ENCODE measurements at regions not wholly inside any gene's neighbourhood (a gene's known extent, or its start where the extent isn't known, plus 50 kb on each side); places are given as distances from the start of the nearest gene placed in this dataset.
"Not testable (repeated sequence)": the region's sequence is repeated elsewhere in the genome, so short reads cannot be mapped to it uniquely, and the experiment has no call there.

DNA sequence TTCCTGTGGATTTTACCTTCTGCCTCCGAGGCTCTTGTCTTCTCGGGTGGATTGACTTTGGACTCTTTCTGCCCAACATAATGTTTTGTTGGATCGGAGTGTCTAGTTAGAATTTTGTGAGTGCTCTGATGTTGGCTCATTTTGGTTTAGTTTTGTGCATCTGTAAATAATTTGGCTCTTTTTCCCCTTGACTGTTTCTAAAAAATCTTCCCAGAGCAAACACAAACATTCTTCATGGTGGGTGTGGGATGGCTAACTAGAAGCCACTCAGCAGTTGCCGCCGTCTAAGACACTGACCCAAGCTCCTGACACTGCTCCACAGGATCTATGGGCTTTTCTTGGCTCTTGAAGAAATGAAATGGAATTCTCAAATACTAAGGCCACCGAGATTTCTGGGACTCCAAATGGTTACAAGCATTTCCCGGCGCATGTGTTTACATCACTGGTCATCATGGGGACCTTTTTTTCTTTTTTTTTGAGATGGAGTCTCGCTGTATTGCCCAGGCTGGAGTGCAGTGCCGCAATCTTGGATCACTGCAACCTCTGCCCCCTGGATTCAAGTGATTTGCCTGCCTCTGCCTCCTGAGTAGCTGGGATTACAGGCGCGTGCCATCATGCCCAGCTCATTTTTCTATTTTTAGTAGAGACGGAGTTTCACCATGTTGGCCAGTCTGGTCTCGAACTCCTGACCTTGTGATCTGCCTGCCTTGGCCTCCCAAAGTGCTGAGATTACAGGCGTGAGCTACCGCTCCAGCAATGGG is 92.0 kb upstream of the FRMD1 start:
- Mint-ChIP-seq H3K27ac (ENCODE audit: unreplicated experiment) (no peak overlapping the region), H3K36me3 (ENCODE audit: unreplicated experiment) (no peaks in the 10 kb centered on the region), H3K27me3 (ENCODE audit: unreplicated experiment) (peaks cover 2% of the 10 kb centered on the region), H3K4me3 (ENCODE audit: unreplicated experiment) (no peak overlapping the region), H3K9me3 (ENCODE audit: unreplicated experiment) (no peaks in the 10 kb centered on the region), H3K4me1 (ENCODE audit: unreplicated experiment) (peaks cover 8% of the 10 kb centered on the region)
- DNase-seq (ENCODE audit: extremely low spot score, unreplicated experiment): no peak
- TF ChIP-seq, protein P1, sequence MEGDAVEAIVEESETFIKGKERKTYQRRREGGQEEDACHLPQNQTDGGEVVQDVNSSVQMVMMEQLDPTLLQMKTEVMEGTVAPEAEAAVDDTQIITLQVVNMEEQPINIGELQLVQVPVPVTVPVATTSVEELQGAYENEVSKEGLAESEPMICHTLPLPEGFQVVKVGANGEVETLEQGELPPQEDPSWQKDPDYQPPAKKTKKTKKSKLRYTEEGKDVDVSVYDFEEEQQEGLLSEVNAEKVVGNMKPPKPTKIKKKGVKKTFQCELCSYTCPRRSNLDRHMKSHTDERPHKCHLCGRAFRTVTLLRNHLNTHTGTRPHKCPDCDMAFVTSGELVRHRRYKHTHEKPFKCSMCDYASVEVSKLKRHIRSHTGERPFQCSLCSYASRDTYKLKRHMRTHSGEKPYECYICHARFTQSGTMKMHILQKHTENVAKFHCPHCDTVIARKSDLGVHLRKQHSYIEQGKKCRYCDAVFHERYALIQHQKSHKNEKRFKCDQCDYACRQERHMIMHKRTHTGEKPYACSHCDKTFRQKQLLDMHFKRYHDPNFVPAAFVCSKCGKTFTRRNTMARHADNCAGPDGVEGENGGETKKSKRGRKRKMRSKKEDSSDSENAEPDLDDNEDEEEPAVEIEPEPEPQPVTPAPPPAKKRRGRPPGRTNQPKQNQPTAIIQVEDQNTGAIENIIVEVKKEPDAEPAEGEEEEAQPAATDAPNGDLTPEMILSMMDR (IDR thresholded peaks at IDR 0.05): no peak

DNA sequence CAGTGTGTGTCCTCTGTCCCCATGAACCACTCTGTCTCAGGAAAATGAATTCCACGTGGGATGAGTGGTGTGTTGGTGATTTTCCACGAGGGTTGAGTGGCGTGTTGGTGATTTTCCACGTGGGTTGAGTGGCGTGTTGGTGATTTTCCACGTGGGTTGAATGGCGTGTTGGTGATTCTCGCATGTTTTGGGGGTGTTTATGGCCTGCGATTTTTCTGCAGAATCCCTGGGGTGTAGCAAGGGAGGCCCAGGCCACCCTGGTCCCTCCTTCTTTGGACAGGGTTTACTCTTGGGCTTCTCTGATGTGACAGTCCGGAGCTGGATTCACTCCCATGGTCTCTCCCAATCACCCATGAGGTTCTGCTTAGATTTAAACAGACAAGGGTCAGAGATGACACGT is 90.6 kb upstream of the FRMD1 start:
- no peaks in the 10 kb centered on the region for H3K9me3 Mint-ChIP-seq (ENCODE audit: unreplicated experiment)
- H3K27me3 Mint-ChIP-seq (ENCODE audit: unreplicated experiment): peaks cover under 1% of the 10 kb centered on the region
- no peak overlapping the region for H3K4me3 Mint-ChIP-seq (ENCODE audit: unreplicated experiment)
- peaks cover 2% of the 10 kb centered on the region for H3K36me3 Mint-ChIP-seq (ENCODE audit: unreplicated experiment)
- TF ChIP-seq, protein P1 (IDR thresholded peaks at IDR 0.05): no peak
- H3K27ac Mint-ChIP-seq (ENCODE audit: unreplicated experiment): no peak overlapping the region
- peak; percentile 19 for DNase-seq (ENCODE audit: extremely low spot score, unreplicated experiment)
- H3K4me1 Mint-ChIP-seq (ENCODE audit: unreplicated experiment): peaks cover 14% of the 10 kb centered on the region

DNA sequence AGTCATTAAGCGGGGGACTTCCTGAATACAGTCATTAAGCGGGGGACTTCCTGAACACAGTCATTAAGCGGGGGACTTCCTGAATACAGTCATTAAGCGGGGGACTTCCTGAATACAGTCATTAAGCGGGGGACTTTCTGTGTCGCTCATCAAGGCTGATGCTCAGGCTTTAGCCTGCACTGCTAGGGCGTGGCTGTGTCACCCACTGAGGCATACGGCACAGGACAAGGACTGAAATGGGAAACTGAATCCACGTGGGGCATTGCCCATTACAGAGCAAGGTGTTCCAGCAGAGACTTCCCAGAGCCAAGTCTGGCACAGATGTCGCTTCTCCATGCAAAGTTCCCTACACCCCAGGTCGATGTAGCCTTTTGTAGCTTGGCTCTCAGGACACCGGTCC is 89.9 kb upstream of the FRMD1 start:
- H3K4me1 Mint-ChIP-seq (ENCODE audit: unreplicated experiment); H3K4me3 Mint-ChIP-seq (ENCODE audit: unreplicated experiment); H3K36me3 Mint-ChIP-seq (ENCODE audit: unreplicated experiment); H3K27me3 Mint-ChIP-seq (ENCODE audit: unreplicated experiment); H3K27ac Mint-ChIP-seq (ENCODE audit: unreplicated experiment); H3K9me3 Mint-ChIP-seq (ENCODE audit: unreplicated experiment): not testable (repeated sequence)
- DNase-seq (ENCODE audit: extremely low spot score, unreplicated experiment): peak; percentile 67

DNA sequence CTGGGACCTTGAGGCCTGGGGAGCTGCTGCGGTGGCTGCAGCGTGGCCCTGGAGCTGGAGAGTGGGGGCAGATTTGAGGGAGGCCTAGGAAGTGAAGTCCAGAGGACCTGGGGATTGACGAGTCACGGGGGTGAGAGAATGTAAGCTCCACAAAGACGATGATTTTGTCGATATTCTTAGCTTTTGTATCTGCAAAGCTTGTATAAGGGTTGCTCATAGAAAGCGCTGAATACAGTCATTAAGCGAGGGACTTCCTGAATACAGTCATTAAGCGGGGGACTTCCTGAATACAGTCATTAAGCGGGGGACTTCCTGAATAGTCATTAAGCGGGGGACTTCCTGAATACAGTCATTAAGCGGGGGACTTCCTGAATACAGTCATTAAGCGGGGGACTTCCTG is 89.3 kb upstream of the FRMD1 start:
- peak; percentile 36 for DNase-seq (ENCODE audit: extremely low spot score, unreplicated experiment)
- not testable (repeated sequence) for H3K36me3 Mint-ChIP-seq (ENCODE audit: unreplicated experiment); H3K4me3 Mint-ChIP-seq (ENCODE audit: unreplicated experiment); H3K27ac Mint-ChIP-seq (ENCODE audit: unreplicated experiment); H3K27me3 Mint-ChIP-seq (ENCODE audit: unreplicated experiment); H3K9me3 Mint-ChIP-seq (ENCODE audit: unreplicated experiment)
- peaks cover 13% of the 10 kb centered on the region for H3K4me1 Mint-ChIP-seq (ENCODE audit: unreplicated experiment)

DNA sequence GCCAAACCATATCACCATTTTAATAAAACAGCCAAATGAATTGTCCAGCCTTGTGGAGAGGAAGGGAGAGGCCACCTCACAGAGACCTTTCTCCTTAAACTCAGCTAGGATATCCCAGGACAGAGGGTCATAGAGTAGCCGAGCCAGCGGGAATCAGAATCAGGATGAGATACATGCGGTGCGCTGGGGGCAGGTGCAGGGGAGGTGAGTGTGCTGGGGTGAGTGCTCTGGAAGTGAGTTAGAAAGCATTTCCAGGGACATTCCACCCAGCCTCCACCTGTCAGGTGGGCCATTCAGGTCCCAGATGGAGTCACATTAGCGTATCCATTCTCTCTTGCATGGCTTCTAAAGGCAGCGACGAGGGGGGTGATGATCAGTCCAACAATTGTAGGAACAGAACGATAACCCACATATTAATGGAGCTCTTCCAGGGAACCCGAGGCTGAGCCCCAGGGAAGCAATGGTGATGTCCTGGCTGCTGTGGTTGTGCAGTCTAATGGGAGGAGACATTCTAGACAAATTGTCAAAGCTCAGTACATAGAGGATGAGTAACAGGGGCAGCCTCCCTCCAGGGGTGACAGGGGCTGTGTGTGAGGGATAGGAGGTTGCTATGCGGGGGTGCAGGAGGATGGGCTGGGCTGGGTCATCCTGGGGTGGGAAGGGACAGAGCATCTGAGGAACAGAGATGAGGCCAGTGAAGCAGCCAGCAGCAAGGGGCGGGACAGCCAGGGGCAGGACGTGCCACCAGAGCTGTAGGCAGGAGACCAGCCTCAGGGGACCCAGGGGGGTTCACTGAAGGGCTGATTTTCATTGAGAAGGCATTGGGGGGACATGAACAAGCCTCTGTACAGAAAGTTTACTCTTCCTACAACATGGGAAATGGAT is 88.7 kb upstream of the FRMD1 start:
- H3K4me3 Mint-ChIP-seq (ENCODE audit: unreplicated experiment): no peak overlapping the region

More for the DNA sequence above, 88.7 kb upstream of the FRMD1 start:
- Mint-ChIP-seq H3K27ac (ENCODE audit: unreplicated experiment) (no peak overlapping the region), H3K4me1 (ENCODE audit: unreplicated experiment) (peaks cover 18% of the 10 kb centered on the region), H3K36me3 (ENCODE audit: unreplicated experiment) (peaks cover 2% of the 10 kb centered on the region), H3K27me3 (ENCODE audit: unreplicated experiment) (no peaks in the 10 kb centered on the region), H3K9me3 (ENCODE audit: unreplicated experiment) (no peaks in the 10 kb centered on the region)
- DNase-seq (ENCODE audit: extremely low spot score, unreplicated experiment): peak; percentile 71
- TF ChIP-seq, protein P1 (IDR thresholded peaks at IDR 0.05): no peak
